NT2/D1 (cell line): ENCODE measurements at regions not wholly inside any gene's neighbourhood (a gene's known extent, or its start where the extent isn't known, plus 50 kb on each side); places are given as distances from the start of the nearest gene placed in this dataset.

Experiments used
- SUZ12 ChIP-seq: IDR thresholded peaks from 2 replicates; pipeline ENCODE4 v1.6.1; 2011; ENCODE audit not compliant: insufficient read length, insufficient read depth; ENCODE audit errors: extremely low read depth
- YY1 ChIP-seq: IDR thresholded peaks from 2 replicates; pipeline ENCODE4 v1.6.1; 2011; ENCODE audit not compliant: insufficient read length, insufficient read depth
- ZNF274 ChIP-seq: IDR thresholded peaks from 2 replicates; pipeline ENCODE4 v1.6.1; 2011; ENCODE audit warnings: mild to moderate bottlenecking, low read depth, low read length

GRCh38 chr5:88647901-88648300 lies 235.1 kb downstream of the MEF2C start:
- TF ChIP-seq ZNF274 (no peak), YY1 (no peak), SUZ12 (no peak)
